Endothelial cell of umbilical vein (primary cell): ENCODE measurements at regions not wholly inside any gene's neighbourhood (a gene's known extent, or its start where the extent isn't known, plus 50 kb on each side); places are given as distances from the start of the nearest gene placed in this dataset.

Experiments used
- BruUV-seq: library from RNA; stranded (reverse); fragments of 400-500 nt; replicated peaks from 2 replicates; lab custom pipeline; 2021; lab: Mats Ljungman, UMichigan
- CTCF ChIA-PET: fragments of 300-600, 350-600 bp; sonication (Branson Sonifier 250); formaldehyde crosslinking; loops from one replicate; lab custom pipeline; 2021; ENCODE audit warnings: antibody characterized with exemption, inconsistent platforms; lab: Charles Lee
- POLR2A ChIA-PET: fragments of 300-600, 350-600 bp; sonication (Branson Sonifier 250); formaldehyde crosslinking; loops from one replicate; lab custom pipeline; 2021; ENCODE audit warnings: antibody characterized with exemption, inconsistent platforms; lab: Charles Lee
- DNase-seq: peaks from one replicate; pipeline ENCODE4 v3.0.0-alpha.2; 2011; ENCODE audit warnings: low read depth, low spot score
- FAIRE-seq: peaks from 2 replicates; lab custom pipeline; 2011; peaks lifted over from hg19 to GRCh38; lab: Jason Lieb, UNC
- H2AFZ ChIP-seq: 2 replicates; pipeline ENCODE4 v1.6.0; 2012; ENCODE audit warnings: low read depth, low read length, control low read depth, inconsistent platforms
- H3K27ac ChIP-seq: 2 replicates; pipeline ENCODE4 v1.5.1; 2011; ENCODE audit warnings: low read depth, mild to moderate bottlenecking, control low read depth, low read length, moderate library complexity; ENCODE audit not compliant: insufficient read depth
- H3K27me3 ChIP-seq, 2 experiments: 2 replicates each; pipeline versions ENCODE4 v1.6.0 to v1.6.1; 2011; ENCODE audit warnings: low read length in 2 of 2, mixed read lengths in 1 of 2; ENCODE audit not compliant: control insufficient read depth in 2 of 2, insufficient read depth in 2 of 2
- H3K36me3 ChIP-seq, 2 experiments: 2 replicates in 1 of 2; 3 replicates in 1 of 2; pipeline ENCODE4 v1.5.1; 2011; ENCODE audit warnings: low read length in 2 of 2, mild to moderate bottlenecking in 1 of 2, moderate library complexity in 1 of 2; ENCODE audit not compliant: control insufficient read depth in 2 of 2, insufficient read depth in 2 of 2; ENCODE audit errors: extremely low read depth in 1 of 2
- H3K4me1 ChIP-seq: 3 replicates; pipeline ENCODE4 v1.5.1; 2011; ENCODE audit warnings: mild to moderate bottlenecking, low read length; ENCODE audit not compliant: control insufficient read depth, insufficient read depth; ENCODE audit errors: extremely low read depth
- H3K4me2 ChIP-seq: 2 replicates; pipeline ENCODE4 v1.6.1; 2011; ENCODE audit warnings: low read length, control low read depth, mixed read lengths; ENCODE audit not compliant: insufficient read depth
- H3K4me3 ChIP-seq, 3 experiments: fragments of 200-600 bp in 1 of 3; sonication (generic), shearing (Covaris generic) in 1 of 3; replicated peaks in 1 of 3; 2 replicates each; pipeline ENCODE4 v1.5.1; 2011 to 2016; ENCODE audit warnings: control low read depth in 3 of 3, low read length in 3 of 3, mild to moderate bottlenecking in 2 of 3, inconsistent platforms in 1 of 3, low read depth in 1 of 3, moderate library complexity in 1 of 3; ENCODE audit not compliant: insufficient read depth in 1 of 3
- H3K79me2 ChIP-seq: 2 replicates; pipeline ENCODE4 v1.6.0; 2012; ENCODE audit warnings: low read length, inconsistent platforms; ENCODE audit not compliant: control insufficient read depth, insufficient read depth
- H3K9ac ChIP-seq: replicated peaks from 2 replicates; pipeline ENCODE3; 2011; ENCODE audit warnings: low read length, control low read depth; ENCODE audit not compliant: insufficient read depth; ENCODE audit errors: extremely low read depth
- H3K9me1 ChIP-seq: replicated peaks from 3 replicates; pipeline ENCODE4 v1.6.0; 2011; ENCODE audit warnings: mild to moderate bottlenecking, low read length; ENCODE audit not compliant: control insufficient read depth, insufficient read depth; ENCODE audit errors: extremely low read depth
- H3K9me3 ChIP-seq: replicated peaks from 2 replicates; pipeline ENCODE4 v1.5.1; 2012; ENCODE audit warnings: low read length, inconsistent platforms; ENCODE audit not compliant: control insufficient read depth, insufficient read depth
- H4K20me1 ChIP-seq: replicated peaks from 2 replicates; pipeline ENCODE3; 2011; ENCODE audit warnings: mild to moderate bottlenecking, low read length; ENCODE audit not compliant: control insufficient read depth, insufficient read depth; ENCODE audit errors: extremely low read depth
- EZH2 ChIP-seq: IDR thresholded peaks from 2 replicates; pipeline ENCODE4 v1.6.1; 2012; ENCODE audit warnings: borderline replicate concordance, low read depth, mild to moderate bottlenecking, moderate library complexity, low read length, inconsistent platforms; ENCODE audit not compliant: severe bottlenecking
- FOS ChIP-seq: IDR thresholded peaks from 2 replicates; pipeline ENCODE4 v1.6.1; 2011; ENCODE audit warnings: mild to moderate bottlenecking, low read length, moderate library complexity, borderline replicate concordance; ENCODE audit not compliant: insufficient read depth
- GATA2 ChIP-seq: IDR thresholded peaks from 2 replicates; pipeline ENCODE4 v1.7.0; 2011; ENCODE audit warnings: low read depth, mild to moderate bottlenecking, moderate library complexity, mixed read lengths, low read length; ENCODE audit not compliant: insufficient read length, insufficient read depth
- JUN ChIP-seq: IDR thresholded peaks from 2 replicates; pipeline ENCODE4 v1.6.1; 2011; ENCODE audit warnings: borderline replicate concordance, low read depth; ENCODE audit not compliant: insufficient read length, insufficient read depth
- MYC ChIP-seq: IDR thresholded peaks from one replicate; pipeline ENCODE4 v1.6.1; 2011; ENCODE audit warnings: mild to moderate bottlenecking, low read depth, low read length
- POLR2A ChIP-seq: IDR thresholded peaks from 2 replicates; pipeline ENCODE4 v1.6.1; 2012; ENCODE audit warnings: low read depth, mild to moderate bottlenecking, control low read depth, low read length
- POLR2AphosphoS5 ChIP-seq: IDR thresholded peaks from 2 replicates; pipeline ENCODE4 v1.6.1; 2012; ENCODE audit warnings: low read depth, mild to moderate bottlenecking, control low read depth, low read length, moderate library complexity; ENCODE audit not compliant: insufficient read depth
- dilution Hi-C: fragments of 300-500 bp; cut with MboI; formaldehyde crosslinking; loops from one replicate; pipeline ENCODE4 v1.15.0; 2019; ENCODE audit warnings: low sequenced_read_pairs; ENCODE audit not compliant: extremely low pct_ligation_motif_present
- intact Hi-C: fragments of 100-400 bp; cut with micrococcal nuclease; formaldehyde crosslinking; loops from one replicate; pipeline ENCODE4 v1.10.0; 2022
- TF ChIP-seq, protein P1 (sequence below): IDR thresholded peaks from 2 replicates; pipeline ENCODE4 v1.6.1; 2011; ENCODE audit not compliant: insufficient read depth, insufficient read length
- TF ChIP-seq, protein P2 (sequence below), 2 donors: IDR thresholded peaks; 1 replicate in 1 of 2; 2 replicates in 1 of 2; pipeline ENCODE4 v1.5.1; 2011; ENCODE audit warnings: low read length in 2 of 2, mild to moderate bottlenecking in 2 of 2, moderate library complexity in 2 of 2, control low read depth in 1 of 2, inconsistent platforms in 1 of 2, low read depth in 1 of 2; ENCODE audit not compliant: insufficient read depth in 1 of 2; ENCODE audit errors: extremely low read depth in 1 of 2

DNA sequence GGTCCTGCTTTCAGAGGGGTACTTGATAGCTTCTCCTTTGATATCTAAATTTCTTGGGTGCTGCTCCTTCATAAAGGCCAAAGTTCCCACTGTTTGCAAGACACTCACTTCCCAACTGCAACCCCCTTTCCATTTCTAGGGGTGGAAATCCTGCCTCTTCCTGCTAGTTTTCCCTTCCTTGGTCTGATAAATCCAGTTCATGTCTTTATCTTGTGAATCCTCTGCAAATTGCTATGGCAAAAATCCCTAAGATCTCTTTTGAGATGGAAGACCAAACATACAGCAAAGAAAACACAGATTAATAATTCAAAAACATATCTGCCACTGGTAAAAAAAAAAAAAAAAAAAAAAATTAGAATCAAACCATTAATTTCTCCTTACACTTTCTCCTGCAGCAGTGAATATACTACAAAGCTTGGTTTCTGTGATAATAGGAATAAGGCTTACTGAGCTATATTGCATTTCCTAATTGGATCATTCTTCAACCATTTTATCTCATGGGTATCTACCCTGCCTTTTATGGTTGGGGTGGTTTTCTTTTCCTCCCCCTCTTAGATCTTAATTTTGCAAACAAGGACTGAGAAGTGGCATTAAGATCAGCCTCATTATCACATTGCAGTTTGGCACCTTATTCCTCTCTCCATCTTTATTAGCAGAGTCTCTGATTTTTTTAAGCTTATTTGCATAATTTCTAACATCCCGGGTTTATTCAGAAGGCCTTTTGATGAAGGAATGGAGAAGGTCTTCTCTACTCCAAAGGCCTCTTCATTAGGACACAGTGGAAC is 439.1 kb downstream of the XYLT1 start:
- no TSS peak for BruUV-seq
- Histone ChIP-seq H3K9me3 (peaks cover 6% of the 10 kb centered on the region), H3K4me1 (no peaks in the 10 kb centered on the region), H3K27me3 (no peaks in the 10 kb centered on the region), H3K4me2 (no peak overlapping the region), H3K9ac (no peak overlapping the region), H3K4me3 (no peak overlapping the region), H3K9me1 (no peaks in the 10 kb centered on the region), H3K27ac (no peak overlapping the region), H2AFZ (no peak overlapping the region), H3K36me3 (no peaks in the 10 kb centered on the region), H3K79me2 (no peaks in the 10 kb centered on the region), H4K20me1 (no peaks in the 10 kb centered on the region)
- POLR2A ChIA-PET, result no interaction called here
- dilution Hi-C loops, result no loop called here
- no peak for FAIRE-seq
- CTCF ChIA-PET, result no interaction called here
- TF ChIP-seq POLR2AphosphoS5 (no peak), FOS (no peak), GATA2 (no peak)
- intact Hi-C loops, result no loop called here
- DNase-seq, result no peak

DNA sequence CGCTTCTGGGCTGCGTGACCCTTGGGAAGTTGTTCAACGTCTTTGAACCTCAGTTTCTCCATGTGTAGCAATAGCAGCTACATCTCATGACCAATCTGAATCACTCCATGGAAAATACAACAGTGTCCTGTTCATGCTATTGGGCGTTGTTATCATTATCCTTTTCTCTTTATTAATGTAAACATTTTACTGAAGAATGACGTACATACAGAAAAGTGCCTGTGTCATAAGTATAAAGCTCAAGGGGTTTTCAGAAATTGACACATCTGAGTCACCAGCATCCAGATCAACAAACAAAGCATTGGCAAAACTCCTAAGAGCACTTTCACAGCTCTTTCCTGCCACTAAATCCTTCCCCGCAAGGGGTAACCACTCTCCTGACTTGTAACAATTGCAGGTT is 438.4 kb downstream of the XYLT1 start:
- TF ChIP-seq FOS (no peak), EZH2 (no peak), JUN (no peak), POLR2A (no peak), POLR2AphosphoS5 (no peak), MYC (no peak), GATA2 (no peak)
- TF ChIP-seq, protein P1, sequence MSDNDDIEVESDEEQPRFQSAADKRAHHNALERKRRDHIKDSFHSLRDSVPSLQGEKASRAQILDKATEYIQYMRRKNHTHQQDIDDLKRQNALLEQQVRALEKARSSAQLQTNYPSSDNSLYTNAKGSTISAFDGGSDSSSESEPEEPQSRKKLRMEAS, result no peak
- TF ChIP-seq, protein P2, sequence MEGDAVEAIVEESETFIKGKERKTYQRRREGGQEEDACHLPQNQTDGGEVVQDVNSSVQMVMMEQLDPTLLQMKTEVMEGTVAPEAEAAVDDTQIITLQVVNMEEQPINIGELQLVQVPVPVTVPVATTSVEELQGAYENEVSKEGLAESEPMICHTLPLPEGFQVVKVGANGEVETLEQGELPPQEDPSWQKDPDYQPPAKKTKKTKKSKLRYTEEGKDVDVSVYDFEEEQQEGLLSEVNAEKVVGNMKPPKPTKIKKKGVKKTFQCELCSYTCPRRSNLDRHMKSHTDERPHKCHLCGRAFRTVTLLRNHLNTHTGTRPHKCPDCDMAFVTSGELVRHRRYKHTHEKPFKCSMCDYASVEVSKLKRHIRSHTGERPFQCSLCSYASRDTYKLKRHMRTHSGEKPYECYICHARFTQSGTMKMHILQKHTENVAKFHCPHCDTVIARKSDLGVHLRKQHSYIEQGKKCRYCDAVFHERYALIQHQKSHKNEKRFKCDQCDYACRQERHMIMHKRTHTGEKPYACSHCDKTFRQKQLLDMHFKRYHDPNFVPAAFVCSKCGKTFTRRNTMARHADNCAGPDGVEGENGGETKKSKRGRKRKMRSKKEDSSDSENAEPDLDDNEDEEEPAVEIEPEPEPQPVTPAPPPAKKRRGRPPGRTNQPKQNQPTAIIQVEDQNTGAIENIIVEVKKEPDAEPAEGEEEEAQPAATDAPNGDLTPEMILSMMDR (IDR thresholded peaks at IDR 0.05; ENCODE audit: extremely low read depth in 1 of 2, insufficient read depth in 1 of 2, low read depth in 1 of 2, low read length in 2 of 2), result no peak
- FAIRE-seq, result no peak

More for the DNA sequence above, 438.4 kb downstream of the XYLT1 start:
- Histone ChIP-seq H2AFZ (no peak overlapping the region), H3K4me2 (no peak overlapping the region), H3K4me1 (no peaks in the 10 kb centered on the region), H3K9ac (no peak overlapping the region), H4K20me1 (no peaks in the 10 kb centered on the region), H3K4me3 (no peak overlapping the region), H3K79me2 (no peaks in the 10 kb centered on the region), H3K27me3 (no peaks in the 10 kb centered on the region), H3K9me3 (peaks cover 4% of the 10 kb centered on the region), H3K9me1 (no peaks in the 10 kb centered on the region), H3K27ac (no peak overlapping the region), H3K36me3 (no peaks in the 10 kb centered on the region)
- CTCF ChIA-PET, result no interaction called here
- intact Hi-C loops (no loop called here), dilution Hi-C loops (no loop called here)
- no peak for DNase-seq
- no TSS peak for BruUV-seq
- POLR2A ChIA-PET, result no interaction called here
